ENCODE measurements at regions not wholly inside any gene's neighbourhood (a gene's known extent, or its start where the extent isn't known, plus 50 kb on each side); places are given as distances from the start of the nearest gene placed in this dataset.
"Not testable (repeated sequence)": the region's sequence is repeated elsewhere in the genome, so short reads cannot be mapped to it uniquely, and the experiment has no call there.

GRCh38 chr1:81187635-81188034 is 613.1 kb upstream of the ADGRL2 start:
- DNase-seq: no peak

DNA sequence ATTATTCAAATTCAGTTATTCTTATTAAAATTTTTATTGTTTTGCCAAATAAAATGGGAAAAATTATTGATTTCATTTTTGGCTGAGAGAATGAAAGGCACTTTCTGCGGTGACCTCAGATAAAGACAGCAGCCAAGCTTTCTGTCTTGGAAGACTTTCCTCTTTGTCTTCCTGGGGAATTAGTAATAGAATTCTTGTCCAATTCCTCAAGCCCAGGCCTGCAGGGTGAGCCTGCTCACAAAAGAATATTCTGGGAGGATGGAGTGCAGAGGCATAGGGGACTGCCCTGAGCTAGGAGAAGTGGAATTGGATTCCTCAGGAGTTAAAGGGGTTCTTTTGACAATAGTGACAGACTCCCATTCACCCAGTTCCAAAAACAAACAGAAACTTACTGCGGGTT is 614.5 kb upstream of the ADGRL2 start:
- no peak for DNase-seq

- DNase-seq: no peak
Measured at GRCh38 chr1:81183553-81183952, 617.2 kb upstream of the ADGRL2 start.

GRCh38 chr1:81183051-81183450 is 617.7 kb upstream of the ADGRL2 start:
- DNase-seq: no peak

GRCh38 chr1:81179242-81179641 is 621.5 kb upstream of the ADGRL2 start:
- DNase-seq: no peak

GRCh38 chr1:81178431-81179093 is 622.2 kb upstream of the ADGRL2 start:
- DNase-seq: not testable (repeated sequence)

DNA sequence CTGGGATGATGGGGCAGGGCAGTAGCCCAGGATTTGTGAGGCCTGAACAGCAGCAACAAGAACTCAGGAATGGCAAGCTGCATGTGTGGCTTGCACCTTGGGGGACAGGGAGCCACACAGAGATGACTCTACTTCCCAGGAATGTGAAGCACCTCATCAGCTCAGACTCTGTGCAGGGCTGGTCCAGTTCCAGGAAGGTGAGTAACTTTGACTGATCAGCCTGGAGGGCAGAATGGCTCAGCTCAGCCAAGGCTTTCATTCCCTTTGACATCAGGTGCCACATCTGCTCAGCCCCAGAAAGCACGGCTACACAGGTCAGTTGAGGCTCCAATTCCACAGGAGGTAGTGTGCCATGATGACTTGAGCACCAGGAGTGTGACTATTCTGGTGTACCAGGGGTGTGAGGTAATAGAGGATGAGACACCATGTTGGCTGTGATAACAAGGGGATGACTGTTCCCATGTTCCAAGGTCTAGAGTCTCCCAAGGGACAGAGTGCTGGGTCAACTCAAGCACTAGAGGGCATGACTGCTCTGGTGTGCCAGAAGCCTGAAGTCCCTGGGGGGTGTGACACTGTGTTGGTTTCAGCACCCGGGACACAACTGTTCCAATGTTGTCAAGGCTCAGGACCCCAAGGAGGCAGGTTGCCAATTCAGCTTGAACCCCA is 625.8 kb upstream of the ADGRL2 start:
- DNase-seq: no peak

- no peak for DNase-seq
Measured at GRCh38 chr1:81174052-81174451, 626.7 kb upstream of the ADGRL2 start.

DNA sequence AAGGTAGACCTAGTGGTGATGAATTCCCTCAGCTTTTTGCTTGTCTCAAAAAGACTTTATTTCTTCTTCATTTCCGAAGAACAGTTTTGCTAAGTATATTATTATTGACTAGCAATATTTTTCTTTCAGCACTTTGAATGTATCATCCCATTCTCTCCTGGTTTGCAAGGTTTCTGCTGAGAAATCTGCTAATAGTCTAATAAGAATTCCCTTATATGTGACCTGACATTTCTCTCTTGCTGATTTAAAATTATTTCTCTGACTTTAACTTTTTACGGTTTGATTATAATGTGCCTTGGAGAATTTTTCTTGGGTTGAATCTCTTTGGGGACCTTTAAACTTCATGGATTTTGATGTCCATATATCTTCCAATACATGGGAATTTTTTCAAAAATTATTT is 628.3 kb upstream of the ADGRL2 start:
- DNase-seq: no peak

DNA sequence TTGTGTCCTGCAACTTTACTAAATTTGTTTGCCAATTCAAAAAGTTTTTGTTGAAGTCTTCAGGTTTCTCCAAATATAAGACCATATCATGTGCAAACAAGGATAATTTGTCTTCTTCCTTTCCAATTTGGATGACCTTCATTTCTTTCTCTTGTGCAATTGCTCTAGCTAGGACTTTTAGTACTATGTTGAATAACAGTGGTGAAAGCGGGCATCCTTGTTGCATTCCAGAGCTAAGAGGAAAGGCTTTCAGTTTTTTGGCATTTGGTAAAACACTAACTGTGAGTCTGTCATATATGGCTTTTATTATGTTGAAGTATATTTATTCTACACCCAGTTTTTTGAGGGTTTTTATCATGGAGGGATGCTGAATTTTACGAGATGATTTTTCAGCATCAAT is 630.0 kb upstream of the ADGRL2 start:
- DNase-seq: no peak

GRCh38 chr1:81165963-81166362 is 634.8 kb upstream of the ADGRL2 start:
- DNase-seq: no peak

DNA sequence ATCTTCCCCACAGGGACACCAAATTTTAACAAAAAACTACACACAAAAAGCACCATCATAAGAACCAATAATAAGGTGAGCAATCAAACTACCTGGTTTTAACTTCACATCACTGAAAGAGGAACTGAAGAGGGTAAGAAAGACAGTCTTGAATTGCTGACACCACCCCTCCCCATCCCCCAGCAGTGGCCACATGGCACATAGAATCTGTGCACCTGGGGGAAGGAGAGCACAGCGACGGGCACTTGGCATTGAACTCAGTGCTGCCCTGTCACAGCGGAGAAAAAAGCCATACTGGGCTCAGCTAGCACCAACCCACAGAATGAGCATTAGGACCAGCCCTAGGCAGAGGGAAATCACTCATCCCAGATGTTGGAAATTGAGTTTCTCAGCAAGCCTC is 640.0 kb upstream of the ADGRL2 start:
- DNase-seq: no peak

GRCh38 chr1:81158592-81158991 is 642.1 kb upstream of the ADGRL2 start:
- DNase-seq: no peak

GRCh38 chr1:81157686-81158085 is 643.0 kb upstream of the ADGRL2 start:
- no peak for DNase-seq

DNA sequence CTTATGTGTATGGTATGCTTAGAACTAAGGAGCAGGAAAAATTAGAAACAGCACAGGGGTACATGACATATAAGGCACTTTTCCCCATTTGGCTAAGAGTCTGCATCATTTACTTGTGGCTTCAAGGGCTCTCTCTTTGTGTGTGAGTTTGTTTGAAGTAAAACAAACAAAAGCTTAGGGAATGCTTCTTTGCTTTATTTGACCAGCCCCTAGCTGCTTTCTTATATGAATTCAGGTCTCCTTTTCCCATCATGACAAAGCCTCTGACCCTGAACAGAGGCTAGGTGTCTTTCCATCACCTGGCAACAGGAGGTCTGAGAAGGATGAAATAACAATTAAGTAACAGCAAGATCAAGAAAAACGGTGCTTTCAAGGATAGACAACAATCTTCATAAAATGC is 643.8 kb upstream of the ADGRL2 start:
- no peak for DNase-seq

DNA sequence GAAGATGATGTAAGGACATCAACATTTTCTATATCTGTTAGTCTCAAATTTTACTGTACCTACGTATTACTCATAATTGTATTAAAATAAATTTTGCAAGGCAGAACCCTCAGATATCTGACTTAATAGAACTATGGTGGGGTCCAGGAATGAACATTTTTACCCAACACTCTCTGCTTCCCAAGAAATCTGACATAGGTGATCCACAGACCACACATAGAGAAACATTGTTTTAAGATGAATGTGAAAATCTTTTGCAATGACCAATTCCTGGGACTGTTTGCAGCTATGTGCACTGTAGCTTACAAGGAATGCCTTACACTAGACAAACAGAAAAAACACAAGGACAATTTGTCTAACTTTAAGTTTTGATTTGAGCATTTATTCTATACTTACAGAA is 645.6 kb upstream of the ADGRL2 start:
- no peak for DNase-seq

GRCh38 chr1:81151206-81151605 is 649.5 kb upstream of the ADGRL2 start:
- no peak for DNase-seq

DNA sequence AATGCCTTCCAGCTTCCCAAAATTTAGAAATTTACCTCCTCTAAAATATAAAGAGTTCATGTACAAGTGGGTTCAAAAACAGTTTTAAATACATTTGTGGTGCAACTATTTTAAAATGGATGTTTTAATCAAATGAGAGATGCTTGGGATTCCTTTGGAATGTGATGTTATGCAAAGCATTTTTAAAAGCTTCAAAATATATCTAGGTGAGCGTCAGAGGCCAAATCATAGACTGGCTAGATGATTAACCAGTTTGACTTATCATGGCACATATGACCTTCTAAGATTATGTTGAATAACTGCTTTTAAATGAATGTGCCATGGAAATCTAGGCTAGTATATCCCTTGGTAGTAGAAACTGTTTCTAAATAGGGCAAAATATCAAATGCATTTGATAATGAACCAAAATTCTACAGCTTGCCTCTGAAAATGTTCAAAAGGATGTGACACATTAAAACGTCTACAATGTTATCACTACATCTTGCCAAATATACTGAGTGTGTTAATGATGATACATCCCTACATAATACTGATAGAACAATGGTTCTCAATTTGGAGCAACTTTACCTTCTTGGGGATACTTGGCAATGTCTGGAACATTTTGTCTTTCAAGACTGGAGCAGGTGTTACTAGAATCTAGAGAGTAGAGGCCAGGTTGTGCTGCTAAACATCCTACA is 650.9 kb upstream of the ADGRL2 start:
- DNase-seq: no peak

- DNase-seq: no peak
Measured at GRCh38 chr1:81144240-81144825, 656.4 kb upstream of the ADGRL2 start.

DNA sequence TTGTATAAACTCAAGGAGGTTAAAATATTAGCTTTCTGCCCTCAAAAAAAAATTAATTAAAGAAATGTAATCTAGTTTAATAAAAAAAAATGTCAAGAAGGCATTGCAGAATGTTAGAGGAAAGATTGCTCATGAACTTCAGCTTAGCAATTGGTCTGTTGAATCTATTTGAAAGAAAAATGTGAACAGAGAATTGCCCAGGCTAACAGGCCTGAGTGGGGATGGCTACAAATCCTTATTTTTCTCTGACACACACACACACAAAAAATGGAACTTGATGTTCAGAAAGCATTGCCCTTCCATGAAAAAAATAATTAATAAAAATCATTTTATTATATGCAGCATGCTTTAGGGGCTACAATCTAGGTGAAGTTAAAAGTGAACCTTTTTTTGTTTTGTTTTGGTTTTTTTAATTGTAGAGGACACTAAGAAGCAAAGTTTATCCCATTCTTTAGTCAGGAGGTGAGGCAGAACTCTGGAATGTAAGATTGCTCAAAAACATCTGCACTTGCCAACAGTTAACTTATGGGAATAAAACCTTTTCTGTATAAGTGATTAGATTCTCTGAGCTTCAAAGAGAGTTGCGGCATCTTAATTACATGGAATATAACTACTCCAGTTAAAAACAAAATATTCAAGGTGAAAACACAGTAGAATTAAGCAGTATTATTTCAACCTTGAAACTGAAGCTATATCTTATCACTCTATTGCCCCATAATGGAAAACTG is 658.5 kb upstream of the ADGRL2 start:
- DNase-seq: no peak

DNA sequence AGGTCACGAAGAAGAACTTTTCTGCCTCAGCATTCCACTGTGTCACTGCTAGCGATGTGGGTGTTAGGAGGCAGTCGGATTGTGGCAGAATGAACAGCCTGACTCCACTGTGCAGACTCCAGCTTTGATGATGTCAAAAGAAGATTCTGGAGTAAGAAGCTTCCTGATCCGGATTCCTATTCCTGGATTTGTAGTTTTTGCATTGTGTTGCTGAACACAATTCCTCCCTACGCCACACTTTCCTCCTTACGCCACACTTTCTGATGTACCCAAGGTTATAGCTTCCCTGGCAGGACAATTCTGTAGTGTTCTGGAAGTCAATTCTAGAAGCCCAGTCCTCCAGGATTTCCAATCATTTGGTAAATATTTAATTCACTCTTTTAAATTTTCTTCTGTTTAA is 665.2 kb upstream of the ADGRL2 start:
- DNase-seq: no peak

DNA sequence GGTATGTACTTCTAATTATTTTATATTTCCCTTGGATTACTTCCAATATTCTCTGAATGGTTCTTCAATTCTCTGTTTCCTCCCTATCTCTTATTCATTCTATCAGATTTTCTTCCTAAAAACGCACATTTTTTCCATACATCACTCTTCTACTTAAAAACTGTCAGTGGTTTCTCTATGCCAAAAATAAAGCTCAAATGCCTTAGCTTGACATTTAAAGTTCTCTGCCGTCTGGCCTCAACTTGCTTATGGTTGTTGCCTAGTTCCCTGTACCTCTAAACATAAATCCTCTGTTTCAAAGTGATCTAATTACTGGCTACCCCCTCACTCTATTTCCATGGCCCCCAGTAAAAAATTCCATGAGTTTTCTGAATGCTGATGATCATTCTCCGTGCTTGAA is 671.0 kb upstream of the ADGRL2 start:
- DNase-seq: no peak

DNA sequence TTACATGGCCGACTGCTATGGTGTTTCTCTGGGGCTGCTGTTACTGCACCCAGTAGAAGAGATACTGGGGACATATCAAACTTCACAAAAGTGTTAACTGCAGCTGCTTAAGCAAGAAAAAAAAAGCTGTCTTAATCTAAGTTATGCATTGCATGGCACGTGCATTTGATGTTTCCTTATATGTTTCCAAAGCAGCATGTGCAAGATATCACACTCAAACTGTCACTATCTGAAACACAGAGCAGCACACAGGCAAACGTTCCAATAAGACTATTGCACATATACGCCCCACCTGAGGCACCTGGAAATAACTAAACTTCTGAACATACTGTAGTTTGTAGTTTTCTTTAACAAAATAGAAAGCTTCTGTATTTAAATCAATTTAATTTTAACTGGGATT is 671.4 kb upstream of the ADGRL2 start:
- no peak for DNase-seq

All from NCI-H345 (cell line).